Esophagus squamous epithelium (tissue), 4 donors: ENCODE measurements at regions not wholly inside any gene's neighbourhood (a gene's known extent, or its start where the extent isn't known, plus 50 kb on each side); places are given as distances from the start of the nearest gene placed in this dataset.

Experiments
- CTCF ChIP-seq, 6 experiments: fragments of 450-650 bp in 4 of 6; fragments of 200-600 bp in 2 of 6; sonication (generic) in 2 of 6; IDR thresholded peaks; one replicate each; pipeline ENCODE4 v1.5.1; 2016 to 2019; ENCODE audit warnings: antibody characterized with exemption in 6 of 6, mild to moderate bottlenecking in 4 of 6, moderate library complexity in 4 of 6
- POLR2A ChIP-seq, 4 donors: fragments of 450-650 bp; IDR thresholded peaks; one replicate each; pipeline ENCODE4 v1.6.1; 2017; ENCODE audit warnings: antibody characterized with exemption in 4 of 4, mild to moderate bottlenecking in 4 of 4, moderate library complexity in 3 of 4

- TF ChIP-seq CTCF (IDR thresholded peaks at IDR 0.05) (no peak), POLR2A (IDR thresholded peaks at IDR 0.05) (no peak)
Observed at GRCh38 chr2:157172239-157172638, 85.3 kb upstream of the GALNT5 start.
